Left ventricle myocardium inferior (tissue), 1 donor: ENCODE measurements at regions not wholly inside any gene's neighbourhood (a gene's known extent, or its start where the extent isn't known, plus 50 kb on each side); places are given as distances from the start of the nearest gene placed in this dataset.

Experiments used
- DNase-seq: peaks from one replicate; pipeline ENCODE4 v3.0.0-alpha.2; 2020
- H3K27ac ChIP-seq: fragments of 200-600 bp; replicated peaks from 2 replicates; pipeline ENCODE4 v1.8.0; 2021
- H3K27me3 ChIP-seq: fragments of 200-600 bp; 2 replicates; pipeline ENCODE4 v1.8.0; 2021; ENCODE audit warnings: low read depth
- H3K36me3 ChIP-seq: fragments of 200-600 bp; 2 replicates; pipeline ENCODE4 v1.8.0; 2021
- H3K4me1 ChIP-seq: fragments of 200-600 bp; 2 replicates; pipeline ENCODE4 v1.8.0; 2021
- H3K4me3 ChIP-seq: fragments of 200-600 bp; 2 replicates; pipeline ENCODE4 v1.8.0; 2021; ENCODE audit warnings: mild to moderate bottlenecking, moderate library complexity
- H3K9me3 ChIP-seq: fragments of 200-600 bp; replicated peaks from 2 replicates; pipeline ENCODE4 v1.8.0; 2021
- intact Hi-C: fragments of 100-400 bp; cut with micrococcal nuclease; formaldehyde crosslinking; loops from one replicate; pipeline ENCODE4 v1.11.0; 2022
- TF ChIP-seq, protein P1 (sequence below): fragments of 200-600 bp; IDR thresholded peaks from 2 replicates; pipeline ENCODE4 v1.8.0; 2021; ENCODE audit warnings: antibody characterized with exemption, mild to moderate bottlenecking, borderline replicate concordance
- donor health status: DM: no; HTN: yes; CAD: no; lungs with severe emphysema.

DNA sequence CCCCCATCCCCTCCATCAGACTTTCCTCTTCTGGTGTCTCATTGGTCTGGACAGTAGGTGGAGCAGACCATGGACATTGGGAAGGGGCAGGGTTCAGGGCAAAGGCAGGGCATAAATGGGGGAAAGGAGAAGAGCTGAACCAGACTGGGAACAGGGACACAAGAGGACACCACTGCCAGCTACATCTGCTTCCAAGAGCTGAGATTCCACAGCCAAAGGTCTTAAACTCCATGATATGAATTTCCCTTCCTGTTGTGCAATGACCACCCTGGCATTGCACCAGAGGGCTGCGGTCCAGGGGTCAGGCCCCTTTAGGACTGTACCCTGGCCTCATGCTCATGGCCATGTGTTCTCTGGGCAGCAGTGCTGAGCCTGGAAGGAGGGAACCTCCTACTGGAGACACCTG, 137.9 kb downstream of the MAFB start:
- Histone ChIP-seq H3K27ac (no peak overlapping the region), H3K4me1 (no peaks in the 10 kb centered on the region), H3K9me3 (peaks cover 15% of the 10 kb centered on the region), H3K36me3 (no peaks in the 10 kb centered on the region), H3K27me3 (peaks cover 7% of the 10 kb centered on the region), H3K4me3 (no peak overlapping the region)
- TF ChIP-seq, protein P1, sequence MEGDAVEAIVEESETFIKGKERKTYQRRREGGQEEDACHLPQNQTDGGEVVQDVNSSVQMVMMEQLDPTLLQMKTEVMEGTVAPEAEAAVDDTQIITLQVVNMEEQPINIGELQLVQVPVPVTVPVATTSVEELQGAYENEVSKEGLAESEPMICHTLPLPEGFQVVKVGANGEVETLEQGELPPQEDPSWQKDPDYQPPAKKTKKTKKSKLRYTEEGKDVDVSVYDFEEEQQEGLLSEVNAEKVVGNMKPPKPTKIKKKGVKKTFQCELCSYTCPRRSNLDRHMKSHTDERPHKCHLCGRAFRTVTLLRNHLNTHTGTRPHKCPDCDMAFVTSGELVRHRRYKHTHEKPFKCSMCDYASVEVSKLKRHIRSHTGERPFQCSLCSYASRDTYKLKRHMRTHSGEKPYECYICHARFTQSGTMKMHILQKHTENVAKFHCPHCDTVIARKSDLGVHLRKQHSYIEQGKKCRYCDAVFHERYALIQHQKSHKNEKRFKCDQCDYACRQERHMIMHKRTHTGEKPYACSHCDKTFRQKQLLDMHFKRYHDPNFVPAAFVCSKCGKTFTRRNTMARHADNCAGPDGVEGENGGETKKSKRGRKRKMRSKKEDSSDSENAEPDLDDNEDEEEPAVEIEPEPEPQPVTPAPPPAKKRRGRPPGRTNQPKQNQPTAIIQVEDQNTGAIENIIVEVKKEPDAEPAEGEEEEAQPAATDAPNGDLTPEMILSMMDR = no peak
- intact Hi-C loops = loop anchor here (10.0 kb wide), 1 partner anchor 64 kb away; no protein-coding TSS in a partner anchor
- peak; percentile 40 for DNase-seq

DNA sequence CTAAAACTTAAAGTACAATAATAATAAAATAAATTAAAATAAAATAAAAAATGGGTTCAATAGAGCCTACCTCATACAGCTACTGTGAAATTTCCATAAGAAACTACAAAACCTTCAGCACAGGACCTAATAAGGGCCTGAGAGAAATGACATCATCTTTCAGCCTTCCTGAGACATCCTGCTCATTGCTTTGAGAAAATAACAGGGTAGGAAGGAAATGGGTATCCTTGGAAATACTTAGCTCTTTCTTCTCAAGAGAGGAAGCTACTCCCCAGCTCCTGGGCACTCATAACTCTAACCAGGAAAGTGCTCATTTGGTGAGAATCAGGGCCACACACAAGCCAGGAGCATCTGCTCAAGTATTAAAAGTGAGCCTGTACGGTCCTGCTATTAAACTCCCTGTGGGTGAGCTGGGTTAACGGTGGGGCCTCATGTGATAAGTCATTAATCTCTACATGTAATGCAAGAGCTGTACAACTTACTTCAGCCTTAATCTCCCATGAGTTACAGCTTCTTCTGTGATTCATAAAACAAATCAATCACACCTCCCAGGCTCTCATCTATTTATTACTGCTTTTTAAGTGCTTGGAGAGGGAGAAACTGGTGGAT, 141.4 kb downstream of the MAFB start:
- Histone ChIP-seq H3K4me3 (no peak overlapping the region), H3K27ac (no peak overlapping the region), H3K4me1 (no peaks in the 10 kb centered on the region), H3K27me3 (peaks cover 27% of the 10 kb centered on the region), H3K36me3 (no peaks in the 10 kb centered on the region), H3K9me3 (no peaks in the 10 kb centered on the region)
- no peak for DNase-seq
- TF ChIP-seq, protein P1 = no peak
- intact Hi-C loops = no loop called here

DNA sequence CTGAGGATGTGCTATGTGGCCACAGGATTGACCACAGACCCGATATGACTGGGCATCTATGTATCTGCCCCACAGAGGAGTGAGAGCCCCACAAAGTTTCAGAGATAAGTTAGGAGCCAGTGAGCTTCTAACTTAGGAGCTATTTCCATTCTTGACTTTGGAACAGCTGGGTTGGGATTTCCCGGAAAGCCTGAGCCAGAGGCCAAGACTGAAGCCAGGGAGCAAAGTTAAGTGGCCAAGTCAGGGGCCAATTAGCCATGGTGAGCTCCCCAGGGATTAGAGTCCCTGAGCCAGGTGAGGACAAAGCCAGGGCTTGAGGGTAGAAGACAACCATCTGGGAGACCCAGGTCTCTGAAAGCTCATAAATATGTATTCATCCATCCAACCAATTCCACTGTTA, 143.6 kb downstream of the MAFB start:
- TF ChIP-seq, protein P1 = no peak
- Histone ChIP-seq H3K4me3 (no peak overlapping the region), H3K27me3 (peaks cover 35% of the 10 kb centered on the region), H3K9me3 (no peaks in the 10 kb centered on the region), H3K27ac (no peak overlapping the region), H3K4me1 (no peaks in the 10 kb centered on the region), H3K36me3 (no peaks in the 10 kb centered on the region)
- intact Hi-C loops = no loop called here
- no peak for DNase-seq

DNA sequence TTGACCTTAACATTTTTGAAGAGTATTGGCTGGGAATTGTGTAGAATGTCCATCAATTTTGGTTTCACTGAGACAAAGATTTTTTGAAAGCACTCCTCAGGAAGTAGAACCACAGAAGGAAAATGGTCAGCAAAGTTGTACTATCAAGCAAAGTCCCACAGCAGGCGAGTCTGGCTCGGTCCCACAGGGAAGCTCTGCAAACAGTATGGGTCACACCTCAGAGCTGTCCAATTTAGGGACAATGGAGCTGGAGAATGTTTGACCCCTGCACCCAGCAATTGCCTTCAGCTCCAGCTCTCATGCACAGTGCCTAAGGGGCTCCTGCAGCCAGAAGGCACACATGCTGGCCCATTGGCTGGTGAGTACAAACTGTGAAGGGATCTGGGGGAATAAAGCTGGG, 147.0 kb downstream of the MAFB start:
- Histone ChIP-seq H3K27ac (no peak overlapping the region), H3K4me1 (no peaks in the 10 kb centered on the region), H3K27me3 (peaks cover 43% of the 10 kb centered on the region), H3K36me3 (no peaks in the 10 kb centered on the region), H3K9me3 (no peaks in the 10 kb centered on the region), H3K4me3 (no peak overlapping the region)
- DNase-seq = no peak
- intact Hi-C loops = no loop called here
- TF ChIP-seq, protein P1 = no peak

DNA sequence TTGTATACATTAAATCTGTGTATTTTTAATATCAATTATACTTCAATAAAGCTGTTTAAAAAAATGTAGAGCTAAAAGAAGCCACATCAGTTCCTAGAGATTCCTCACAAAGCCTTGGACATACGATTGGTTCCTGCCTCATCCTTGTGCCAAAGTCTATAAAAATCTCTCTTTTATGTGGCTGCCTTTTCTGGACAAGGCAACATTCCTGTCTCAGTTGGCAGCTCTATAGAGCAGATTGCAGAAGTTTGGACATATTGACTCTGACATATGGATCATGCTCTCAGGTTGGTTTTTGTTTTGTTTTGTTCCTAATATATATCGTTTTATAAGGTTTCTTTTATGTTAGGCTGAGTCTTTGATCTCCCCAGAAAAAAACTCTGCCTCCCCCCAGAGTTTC, 148.9 kb downstream of the MAFB start:
- Histone ChIP-seq H3K27me3 (peaks cover 43% of the 10 kb centered on the region), H3K4me1 (no peaks in the 10 kb centered on the region), H3K4me3 (no peak overlapping the region), H3K27ac (no peak overlapping the region), H3K36me3 (no peaks in the 10 kb centered on the region), H3K9me3 (no peaks in the 10 kb centered on the region)
- DNase-seq = no peak
- intact Hi-C loops = no loop called here
- TF ChIP-seq, protein P1 = no peak
